Effector CD4-positive, alpha-beta T cell (primary cell): ENCODE measurements at regions not wholly inside any gene's neighbourhood (a gene's known extent, or its start where the extent isn't known, plus 50 kb on each side); places are given as distances from the start of the nearest gene placed in this dataset.

Experiments used
- DNase-seq: peaks from one replicate; pipeline ENCODE4 v3.0.0-alpha.2; 2020

DNA sequence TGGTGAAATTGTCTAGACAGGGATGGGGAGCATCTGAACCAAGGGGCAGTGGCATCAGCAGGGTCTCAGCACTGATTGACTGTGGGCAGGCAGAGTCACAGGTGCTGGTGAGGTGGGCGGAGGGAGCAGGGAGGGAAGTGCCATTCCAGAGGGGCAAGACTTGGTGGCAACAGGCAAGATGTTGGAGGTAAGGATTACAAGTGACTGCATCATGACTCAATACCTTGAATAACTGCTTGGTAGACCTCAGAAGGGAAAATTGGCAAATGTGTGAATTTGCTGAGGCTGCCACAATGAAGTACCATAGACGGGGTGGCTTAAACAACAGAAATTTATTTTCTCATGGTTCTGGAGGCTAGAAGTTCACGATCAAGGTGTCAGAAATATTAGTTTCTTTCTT lies 419.1 kb downstream of the HS3ST3B1 start:
- no peak for DNase-seq

DNA sequence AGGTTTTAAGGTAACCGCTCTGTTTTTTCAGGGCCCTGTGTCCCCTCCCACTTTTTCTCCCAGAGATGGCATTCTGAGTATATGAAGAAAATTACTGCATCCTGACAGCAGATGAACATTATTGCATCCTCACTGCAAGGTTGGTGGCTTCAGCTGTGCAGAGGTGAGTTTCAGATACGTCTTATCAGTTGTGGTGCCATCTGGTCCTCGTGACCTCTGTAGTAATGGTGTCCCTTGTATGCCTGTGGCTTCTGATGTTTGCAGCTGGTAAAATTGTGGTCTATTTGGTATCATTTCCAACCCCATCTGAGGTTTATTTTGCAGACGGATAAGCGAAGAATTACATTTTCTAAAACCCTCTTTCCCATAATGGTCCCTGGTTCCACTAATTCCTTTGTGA lies 417.0 kb downstream of the HS3ST3B1 start:
- no peak for DNase-seq

DNA sequence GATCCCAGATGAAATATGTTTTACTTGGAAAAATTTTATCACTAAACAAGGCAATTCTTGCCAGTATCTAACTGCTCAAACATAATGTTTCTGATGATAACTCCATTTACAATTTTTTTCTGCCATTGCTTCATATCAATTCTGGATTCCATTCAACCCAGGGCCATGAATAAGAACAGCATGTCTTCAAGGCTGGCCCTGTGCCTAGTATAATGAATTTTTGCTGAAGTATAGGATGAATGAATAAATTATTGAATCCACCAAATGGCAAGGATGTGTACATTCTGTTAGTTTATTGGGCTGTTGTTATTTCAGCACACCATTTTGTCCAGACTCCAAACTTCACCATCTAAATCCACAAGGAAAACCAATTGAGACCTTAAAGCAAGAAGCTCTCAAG lies 414.7 kb downstream of the HS3ST3B1 start:
- DNase-seq = no peak

DNA sequence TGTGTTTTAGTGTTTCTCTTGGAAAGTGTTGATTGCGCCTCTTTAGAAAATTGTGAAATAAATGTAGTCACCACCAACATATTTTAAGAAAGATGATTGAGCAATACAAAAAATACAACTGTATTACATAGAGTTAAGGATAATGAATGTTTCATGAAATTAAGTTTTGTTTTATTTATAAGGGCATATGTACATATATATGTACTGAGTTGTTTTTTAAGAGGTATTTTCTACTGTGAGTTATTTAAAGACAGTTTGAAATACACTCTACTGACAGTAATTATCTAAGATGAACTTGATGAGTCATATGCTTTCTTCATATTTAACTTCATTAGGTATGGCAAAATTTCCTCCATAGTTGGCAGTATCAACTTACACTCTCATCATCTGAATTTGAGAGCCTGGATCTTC lies 411.7 kb downstream of the HS3ST3B1 start:
- no peak for DNase-seq

DNA sequence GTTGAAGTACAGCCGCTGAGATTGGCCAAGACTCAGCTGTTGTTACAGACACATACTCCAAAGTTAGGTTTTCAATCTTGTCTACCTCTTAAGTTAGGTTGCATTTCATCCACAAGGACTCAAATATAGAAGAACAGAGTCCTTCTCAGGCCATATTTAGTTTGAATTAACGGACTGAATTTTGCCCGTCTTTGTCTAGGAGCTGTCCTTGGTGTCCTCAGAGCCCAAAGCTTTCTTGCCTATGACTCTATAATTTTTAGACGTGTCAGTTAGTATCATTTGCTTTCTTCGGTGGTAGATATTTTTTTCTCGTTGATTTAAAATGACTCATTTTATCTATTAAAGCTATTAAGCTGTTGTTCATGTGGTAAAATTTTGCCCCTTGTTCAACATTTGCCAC lies 403.2 kb downstream of the HS3ST3B1 start:
- DNase-seq = no peak

DNA sequence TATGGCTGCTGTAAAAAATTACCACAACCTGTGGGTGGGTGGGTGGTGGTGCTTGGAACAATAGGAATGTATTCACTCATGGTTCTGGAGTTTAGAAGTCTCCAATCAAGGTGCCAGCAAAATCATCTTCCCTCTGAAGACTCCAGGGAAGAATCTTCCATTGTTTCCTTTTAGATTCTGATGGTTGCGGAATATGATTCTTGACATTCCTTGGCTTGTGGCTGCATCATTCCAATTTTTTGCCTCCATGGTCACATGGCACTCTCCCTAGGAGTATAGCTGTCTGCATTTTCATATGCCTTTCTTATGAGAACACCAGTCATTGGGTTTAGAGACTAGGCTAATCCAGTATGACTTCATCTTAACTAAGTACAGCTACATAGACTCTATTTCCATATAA lies 401.0 kb downstream of the HS3ST3B1 start:
- DNase-seq = no peak

DNA sequence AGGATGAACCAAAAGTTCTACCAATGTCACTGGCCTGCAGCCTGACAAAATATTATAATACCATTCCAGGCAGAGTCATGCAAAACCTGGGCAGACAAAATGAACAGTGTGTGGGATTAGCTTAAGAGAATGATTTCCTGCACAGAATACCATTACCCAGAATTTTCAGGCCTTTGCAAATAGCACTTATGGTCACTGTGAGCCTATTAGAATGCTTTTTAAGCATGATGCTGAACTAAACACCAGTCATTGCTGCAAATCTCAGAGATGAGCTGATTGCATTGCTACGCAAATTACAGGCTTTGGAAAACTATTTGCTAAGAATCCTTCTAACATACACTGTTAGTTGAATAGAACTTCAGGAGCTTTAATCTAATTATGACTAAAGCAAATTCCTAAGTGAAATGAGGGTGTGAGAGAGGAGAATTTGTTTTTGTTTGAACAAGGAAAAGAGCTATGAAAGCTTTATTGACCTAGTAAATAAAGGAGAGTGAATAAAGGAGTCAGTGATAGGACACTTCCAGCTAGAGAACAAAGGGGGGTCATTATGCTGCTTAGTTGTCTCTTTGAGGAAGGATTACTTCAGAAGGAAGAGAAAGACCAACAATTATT lies 398.8 kb downstream of the HS3ST3B1 start:
- DNase-seq = no peak

DNA sequence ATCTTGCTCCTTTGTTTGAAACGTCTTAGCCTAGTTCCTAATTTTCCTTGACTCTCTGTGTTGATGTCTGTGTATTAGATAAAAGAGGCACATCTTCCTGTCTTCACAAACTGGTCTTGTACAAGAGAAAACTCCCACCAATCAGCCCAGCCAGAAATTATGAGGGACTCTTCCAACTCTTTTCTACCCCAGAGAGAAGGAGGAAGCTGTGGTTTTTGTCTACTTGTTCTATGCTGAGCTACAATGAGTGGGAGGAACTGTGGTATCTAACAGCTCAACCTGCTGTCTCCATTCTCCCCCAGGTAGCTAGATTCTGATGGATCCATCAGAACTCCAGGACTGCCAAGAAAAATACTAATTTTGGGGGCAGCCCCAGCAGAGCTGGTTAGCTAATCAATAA lies 392.5 kb downstream of the HS3ST3B1 start:
- DNase-seq = no peak

DNA sequence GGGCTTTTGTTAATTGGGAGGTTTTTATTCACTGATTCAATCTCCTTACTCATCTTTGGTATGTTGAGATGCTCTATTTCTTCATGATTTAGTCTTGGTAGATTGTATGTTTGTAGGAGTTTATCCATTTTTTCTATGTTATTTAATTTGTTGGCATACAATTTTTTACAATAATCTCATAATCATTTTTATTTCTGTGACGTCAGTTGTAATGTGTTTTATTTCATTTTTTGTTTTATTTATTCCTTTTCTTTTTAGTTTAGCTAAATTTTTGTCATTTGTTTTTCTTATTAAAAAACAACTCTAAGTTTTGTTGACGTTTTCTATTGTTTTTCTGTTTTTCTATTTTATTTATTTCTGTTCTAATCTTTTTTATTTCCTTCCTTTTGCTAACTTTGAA lies 389.8 kb downstream of the HS3ST3B1 start:
- no peak for DNase-seq

DNA sequence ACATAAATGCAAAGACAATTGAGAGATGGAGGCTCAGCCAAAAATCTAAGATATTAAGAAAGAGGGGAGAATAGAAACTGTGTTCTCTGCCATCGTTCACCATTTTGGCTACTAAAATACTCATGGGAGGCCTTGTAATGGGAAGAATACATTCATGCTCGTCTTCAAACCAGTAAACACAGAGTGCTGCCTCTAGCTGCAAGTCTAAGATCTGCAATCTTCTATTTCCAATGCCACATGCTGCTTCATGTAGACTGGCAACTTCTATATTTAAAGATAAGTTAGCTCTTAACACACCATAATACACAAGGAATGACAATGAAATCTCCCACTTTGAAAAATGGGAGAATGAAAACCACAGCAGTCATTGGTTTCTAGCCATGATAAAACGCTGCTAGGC lies 387.3 kb downstream of the HS3ST3B1 start:
- no peak for DNase-seq

DNA sequence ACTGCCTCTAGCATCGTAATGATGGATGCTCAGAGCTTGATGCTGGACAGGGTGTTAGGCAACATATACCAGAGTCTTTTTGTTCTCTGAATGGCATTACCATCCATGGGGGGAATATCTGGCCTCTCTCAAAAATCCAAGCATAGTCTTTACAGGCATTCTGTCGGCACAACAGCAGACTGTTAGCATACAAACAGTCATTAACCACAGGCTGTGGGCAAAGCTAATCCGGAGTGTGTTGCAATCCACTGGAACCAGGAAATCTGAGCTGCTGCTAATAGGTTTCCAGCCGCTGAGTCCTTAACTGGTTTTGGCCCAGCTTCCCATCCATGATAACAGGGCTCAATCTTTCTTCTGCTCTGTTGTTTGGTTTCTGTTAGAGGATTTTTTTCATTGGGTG lies 371.9 kb downstream of the HS3ST3B1 start:
- DNase-seq = no peak

DNA sequence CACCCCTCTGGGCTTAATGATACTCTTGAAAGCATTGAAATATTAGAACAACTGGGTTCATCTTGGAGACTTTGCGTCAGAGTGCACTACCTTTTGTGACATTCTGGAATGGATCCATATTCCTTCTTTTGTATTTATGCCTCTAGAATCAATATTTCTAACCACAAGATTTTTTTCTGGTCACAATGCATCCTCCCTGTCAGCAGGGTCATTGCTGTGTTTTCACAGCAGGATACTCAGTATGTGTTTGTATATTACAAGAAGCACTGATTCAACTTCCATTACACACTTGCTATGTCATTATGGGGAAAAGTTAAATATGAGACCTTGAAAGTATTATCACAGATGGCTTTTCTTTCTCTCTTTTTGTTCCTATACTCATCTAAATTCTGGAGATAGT lies 370.0 kb downstream of the HS3ST3B1 start:
- DNase-seq = no peak

DNA sequence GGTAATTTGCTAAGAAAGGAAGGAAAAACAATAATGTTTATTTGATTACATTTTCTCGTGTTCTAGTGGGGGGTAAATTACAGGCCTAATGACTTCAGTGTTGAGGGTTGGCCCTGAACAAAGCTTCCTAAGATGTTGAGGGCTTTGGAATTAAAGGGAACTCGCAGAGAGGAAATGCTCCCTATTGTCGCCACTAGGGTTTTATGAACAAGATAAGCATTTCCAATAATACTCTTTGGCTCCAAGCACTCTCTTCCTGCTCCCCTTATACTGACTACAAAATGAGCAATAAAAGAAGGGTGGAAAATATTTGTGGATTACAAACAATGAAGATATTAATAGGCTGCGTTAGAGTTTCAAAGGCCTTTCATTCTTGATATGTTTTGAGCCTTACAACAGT lies 363.6 kb downstream of the HS3ST3B1 start:
- DNase-seq = no peak

DNA sequence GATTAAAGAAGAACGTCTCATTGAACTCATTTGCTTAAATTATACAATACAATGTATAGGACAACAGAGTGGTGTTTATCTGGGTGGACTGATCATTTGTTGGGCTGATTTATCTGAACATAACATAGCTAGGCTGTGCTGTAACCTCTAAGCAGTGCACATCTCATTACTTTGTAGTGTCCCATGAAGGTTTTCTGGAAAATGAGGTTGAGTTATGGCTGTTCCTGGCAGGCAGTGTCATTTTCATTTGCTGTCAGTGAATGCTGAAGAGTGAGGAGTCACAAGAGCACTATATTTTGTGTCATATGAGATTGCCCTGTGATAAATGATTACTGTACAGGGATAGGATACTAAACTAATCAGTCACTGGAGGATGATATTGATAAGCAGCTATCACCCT lies 340.2 kb downstream of the HS3ST3B1 start:
- no peak for DNase-seq

DNA sequence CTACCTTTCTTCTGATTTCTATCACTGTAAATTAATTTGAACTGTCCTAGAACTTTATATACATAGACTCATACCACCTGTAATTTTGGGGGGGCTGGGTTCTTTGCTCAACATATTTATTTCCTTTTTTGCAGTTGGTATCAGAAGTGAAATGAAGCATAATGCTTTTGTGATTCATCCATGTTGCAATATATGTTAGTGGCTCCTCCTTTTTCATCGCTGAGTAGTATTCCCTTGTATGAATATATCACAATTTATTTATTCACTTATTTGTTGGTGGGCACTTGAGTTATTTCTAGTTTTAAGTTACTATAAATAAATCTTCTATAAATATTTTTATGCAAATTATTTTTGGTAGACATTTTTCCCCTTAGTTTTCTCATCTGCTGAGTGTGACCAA lies 336.4 kb downstream of the HS3ST3B1 start:
- no peak for DNase-seq

DNA sequence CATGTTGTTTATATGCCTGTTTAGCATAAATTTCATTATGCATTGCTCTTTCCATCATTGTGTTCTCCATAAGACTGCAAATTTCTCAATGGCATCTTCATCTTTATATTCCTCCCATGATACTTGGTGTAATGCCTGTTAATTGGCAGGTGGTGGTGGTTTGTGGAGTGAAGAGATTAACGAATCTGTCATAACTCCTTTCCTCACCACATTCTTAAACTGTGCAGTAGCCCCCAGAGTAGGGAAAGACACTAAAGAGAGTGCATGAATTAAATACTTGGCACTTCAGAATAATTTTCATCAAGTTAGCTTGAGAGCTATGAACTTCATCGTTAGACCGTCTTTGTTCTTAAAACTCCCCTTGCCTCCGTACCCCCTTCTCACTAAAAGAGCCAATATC lies 329.7 kb downstream of the HS3ST3B1 start:
- DNase-seq = no peak

DNA sequence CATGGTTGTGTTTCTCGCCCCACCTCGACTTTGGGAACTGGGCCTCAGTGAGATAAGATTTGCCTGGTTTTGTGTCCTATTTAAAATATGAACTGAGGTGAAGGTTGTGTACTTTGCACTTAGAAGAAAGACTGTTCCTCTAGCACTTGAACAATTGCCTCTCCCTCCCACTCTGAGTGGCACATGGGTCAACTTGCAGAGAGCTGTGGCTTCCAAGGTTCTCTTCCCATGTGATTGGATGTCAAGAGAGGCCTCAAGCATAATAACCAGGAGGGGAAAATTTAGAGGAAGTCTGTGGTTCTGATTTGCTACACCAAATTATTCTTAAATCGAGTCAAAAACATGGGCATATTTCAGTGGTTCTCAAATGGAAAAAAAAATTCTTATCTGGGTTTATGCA lies 329.2 kb downstream of the HS3ST3B1 start:
- DNase-seq = no peak

DNA sequence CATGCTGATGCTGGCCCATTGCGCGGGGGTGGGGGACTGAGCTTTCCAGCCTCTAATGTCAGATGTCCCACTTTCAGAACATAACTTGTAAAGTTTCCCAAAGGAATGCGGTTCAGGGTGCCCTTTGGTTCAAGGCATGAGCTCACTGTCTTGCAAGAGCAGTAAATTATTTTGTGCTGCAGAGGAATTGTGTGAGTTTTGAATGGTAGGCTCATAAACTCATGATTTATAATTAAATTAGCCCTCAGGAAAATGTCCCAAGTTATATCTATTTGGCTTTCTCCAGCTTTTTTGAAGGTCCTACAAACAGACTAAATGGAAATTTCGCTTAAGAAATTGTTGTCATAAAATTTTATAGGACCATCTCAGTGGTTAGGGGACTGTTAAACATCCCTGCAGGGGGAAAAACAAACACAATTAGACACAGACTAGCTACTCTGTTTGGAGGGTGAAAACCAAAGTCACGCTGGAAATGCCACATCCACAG lies 321.8 kb downstream of the HS3ST3B1 start:
- no peak for DNase-seq

DNA sequence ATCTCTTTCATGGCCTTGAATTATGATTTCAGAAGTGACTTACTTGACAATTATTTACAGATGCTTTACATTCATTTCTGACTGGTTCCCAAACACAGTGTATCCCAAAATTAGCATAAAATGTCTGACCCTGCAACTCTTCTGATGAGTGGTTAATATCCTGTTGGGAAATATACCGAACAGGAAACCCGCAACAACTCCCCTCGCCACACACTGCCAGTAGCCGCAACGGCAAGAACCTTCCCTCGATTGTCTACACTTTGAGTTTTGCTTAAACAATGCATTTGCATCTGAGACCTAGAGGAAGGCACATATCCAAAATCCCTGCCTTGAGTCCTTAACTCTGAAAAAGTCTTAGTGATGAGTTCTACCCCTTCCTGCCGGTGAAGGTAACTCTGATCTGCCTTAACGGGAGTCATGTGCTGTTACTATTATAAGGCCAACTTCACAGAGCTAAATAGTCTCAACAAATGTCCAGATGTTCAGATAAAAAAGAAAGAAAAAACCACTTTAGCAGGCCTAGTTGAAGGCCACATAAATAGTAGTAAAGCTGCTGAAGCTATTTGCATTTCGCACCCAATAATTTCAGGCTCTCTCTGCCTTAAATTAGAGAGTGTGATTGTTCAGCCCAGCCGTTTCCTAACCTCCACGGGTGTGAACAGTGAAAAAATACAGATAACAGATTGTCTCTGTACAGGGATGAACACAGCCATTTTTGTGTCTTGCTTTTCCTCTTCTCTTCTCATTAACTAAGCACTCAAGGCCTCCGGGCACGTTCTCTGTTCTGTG lies 321.1 kb downstream of the HS3ST3B1 start:
- no peak for DNase-seq

DNA sequence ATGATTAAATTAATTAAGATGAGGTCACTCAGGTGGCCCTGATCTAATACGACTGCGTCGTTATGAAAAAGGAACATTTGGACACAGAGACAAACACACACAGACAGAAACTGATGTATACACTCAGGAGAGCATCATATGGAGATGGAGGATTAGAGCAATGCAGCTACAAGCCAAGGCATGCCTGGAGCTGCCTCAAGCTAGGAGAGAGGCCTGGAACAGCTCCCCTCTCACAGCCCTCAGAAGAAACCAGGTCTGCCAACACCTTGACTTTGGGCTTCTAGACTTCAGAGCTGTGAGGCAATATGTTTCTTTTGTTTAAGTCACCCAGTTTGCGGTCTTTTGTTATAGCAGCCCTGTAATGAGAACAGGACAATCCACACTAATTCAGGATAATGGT lies 318.9 kb downstream of the HS3ST3B1 start:
- no peak for DNase-seq

DNA sequence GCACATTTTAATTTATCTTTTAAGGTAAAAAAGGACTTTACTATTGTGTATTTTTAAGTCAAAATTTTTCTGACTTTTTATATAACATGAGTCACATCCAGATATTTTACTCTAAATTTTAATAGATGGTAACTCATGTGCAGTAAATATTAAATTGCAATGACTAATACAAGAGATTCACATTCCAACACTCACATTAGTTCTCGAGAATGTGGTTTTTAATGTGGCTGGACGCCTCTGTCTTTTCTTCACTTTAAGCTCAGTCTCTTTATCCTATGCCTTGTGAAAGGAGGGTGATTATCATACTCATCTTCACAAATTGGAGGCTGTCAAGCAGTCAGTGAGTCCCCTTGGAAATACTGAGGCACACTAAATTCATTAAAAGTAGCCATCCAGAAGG lies 315.6 kb downstream of the HS3ST3B1 start:
- DNase-seq = no peak

DNA sequence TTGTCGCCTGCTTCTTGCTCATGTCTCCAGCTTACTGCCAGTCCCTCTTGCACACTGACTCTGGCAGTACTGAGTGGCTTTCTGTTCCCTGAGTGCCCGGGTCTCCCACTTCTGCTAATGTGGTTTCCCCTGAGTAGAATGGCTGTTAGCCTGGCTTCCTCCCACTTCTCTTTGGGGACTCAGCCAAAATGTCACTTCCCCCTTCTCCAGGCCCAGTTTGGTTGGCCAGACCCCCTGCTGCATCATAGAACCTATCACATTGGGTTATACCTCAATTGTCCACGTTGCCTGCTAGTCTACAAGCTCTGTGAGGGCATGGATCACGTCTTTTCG lies 304.4 kb downstream of the HS3ST3B1 start:
- DNase-seq = no peak

DNA sequence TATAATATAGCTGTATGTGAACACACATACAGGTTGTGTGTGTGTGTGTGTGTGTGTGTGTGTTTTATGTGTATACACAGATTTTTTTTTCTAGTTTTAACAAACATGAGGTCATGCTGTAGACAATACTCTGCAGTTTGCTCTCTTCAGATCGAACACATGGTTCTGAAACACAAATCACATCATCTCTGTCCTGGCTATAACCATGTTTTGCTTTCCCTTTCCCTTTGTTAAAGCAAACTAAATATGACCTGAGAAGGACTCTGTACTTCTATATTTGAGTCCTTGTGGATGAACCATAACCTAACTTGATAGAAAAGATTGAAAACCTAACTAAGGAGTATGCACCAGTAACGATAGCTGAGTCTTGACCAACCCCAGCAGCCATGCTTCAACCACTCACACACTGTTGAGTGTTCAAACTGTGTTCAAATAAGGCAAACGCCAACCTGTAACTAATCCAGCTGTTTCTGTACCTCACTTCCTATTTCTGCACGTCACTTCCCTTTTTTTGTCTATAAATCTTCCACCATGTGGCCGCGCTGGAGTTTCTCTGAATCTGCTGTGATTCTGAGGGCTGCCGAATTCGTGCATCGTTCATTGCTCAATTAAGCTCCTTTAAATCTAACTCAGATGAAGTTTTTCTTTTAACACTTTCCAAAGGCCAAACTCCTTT lies 303.8 kb downstream of the HS3ST3B1 start:
- DNase-seq = no peak

DNA sequence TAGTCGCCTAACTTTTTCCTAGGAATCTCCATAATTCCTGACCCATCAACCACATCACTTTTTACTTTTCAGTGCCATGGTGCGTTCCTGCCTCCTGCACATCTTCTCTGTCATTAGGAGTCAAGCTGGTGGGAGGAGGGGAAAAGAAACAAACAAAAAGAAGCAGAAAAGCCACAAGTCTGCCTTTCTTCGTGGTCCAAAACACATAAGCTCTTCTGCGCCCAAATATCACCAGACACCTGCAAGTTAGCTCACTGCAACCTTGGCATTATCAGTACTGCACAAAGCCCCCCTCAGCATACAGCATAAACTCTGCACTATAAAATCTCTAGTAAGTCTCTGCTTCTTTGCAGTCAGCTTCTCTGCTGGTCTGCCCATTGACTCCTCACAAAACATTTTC lies 295.3 kb downstream of the HS3ST3B1 start:
- no peak for DNase-seq
